HG03520 (cell line): ENCODE measurements at regions not wholly inside any gene's neighbourhood (a gene's known extent, or its start where the extent isn't known, plus 50 kb on each side); places are given as distances from the start of the nearest gene placed in this dataset.
"Not testable (repeated sequence)": the region's sequence is repeated elsewhere in the genome, so short reads cannot be mapped to it uniquely, and the experiment has no call there.

Experiments
- ATAC-seq: cut with Tn5 transposase; IDR thresholded peaks from one replicate; pipeline ENCODE4 v1.9.1; 2021; ENCODE audit warnings: mild to moderate bottlenecking, moderate library complexity; ENCODE audit not compliant: unreplicated experiment

DNA sequence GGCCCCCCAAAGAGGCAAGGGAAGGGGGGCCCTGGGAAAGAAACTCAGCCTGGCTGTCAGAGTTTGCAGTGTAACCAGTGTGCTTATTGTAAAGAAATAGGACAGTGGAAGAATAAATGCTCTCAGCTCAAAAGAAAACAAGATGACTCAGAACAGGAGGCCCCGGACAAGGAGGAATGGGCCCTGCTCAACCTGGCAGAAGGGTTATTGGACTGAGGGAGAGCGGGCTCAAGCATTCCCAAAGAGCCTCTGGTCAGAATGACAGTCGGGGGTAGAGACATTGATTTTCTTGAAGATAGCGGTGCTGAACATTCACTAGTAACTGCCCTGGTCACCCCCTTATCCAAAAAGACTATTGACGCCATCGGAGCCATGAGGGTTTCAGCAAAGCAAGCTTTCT is 100.4 kb upstream of the OSBPL11 start:
- ATAC-seq = no peak

DNA sequence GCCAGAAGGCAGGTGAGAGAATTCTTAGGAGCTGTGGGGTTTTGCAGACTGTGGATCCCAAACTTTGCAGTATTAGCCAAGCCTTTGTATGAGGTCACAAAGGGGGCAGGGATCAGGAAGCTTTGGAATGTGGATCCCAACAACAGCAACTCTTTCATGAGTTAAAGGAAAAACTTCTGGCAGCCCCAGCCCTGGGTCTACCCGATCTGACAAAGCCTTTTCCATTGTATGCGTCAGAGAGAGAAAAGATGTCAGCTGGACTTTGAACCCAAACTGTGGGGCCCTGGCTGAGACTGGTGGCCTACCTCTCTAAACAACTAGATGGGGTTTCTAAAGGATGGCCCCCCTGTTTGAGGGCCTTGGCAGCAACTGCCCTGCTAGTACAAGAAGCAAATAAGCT is 101.8 kb upstream of the OSBPL11 start:
- ATAC-seq = not testable (repeated sequence)

- ATAC-seq = not testable (repeated sequence)
Measured at GRCh38 chr3:125697979-125698640, 102.8 kb upstream of the OSBPL11 start.

DNA sequence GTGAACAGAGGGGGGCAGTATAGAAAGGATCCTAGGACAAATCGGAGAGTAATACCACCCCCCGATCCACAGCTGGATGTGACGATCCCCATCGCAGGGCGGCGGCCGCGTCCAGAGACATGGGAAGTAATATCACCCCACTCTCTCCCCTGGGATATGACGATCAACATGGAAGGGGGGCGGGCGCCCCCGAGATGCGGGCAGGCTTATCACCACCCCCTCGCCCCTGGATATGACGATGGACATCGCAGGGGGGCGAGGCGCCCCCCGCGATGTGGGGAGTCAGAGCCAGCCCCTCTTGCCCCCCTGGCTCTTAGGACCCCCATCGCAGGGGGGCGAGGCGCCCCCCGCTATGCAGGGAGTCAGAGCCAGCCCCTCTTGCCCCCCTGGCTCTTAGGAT is 120.4 kb upstream of the OSBPL11 start:
- no peak for ATAC-seq

DNA sequence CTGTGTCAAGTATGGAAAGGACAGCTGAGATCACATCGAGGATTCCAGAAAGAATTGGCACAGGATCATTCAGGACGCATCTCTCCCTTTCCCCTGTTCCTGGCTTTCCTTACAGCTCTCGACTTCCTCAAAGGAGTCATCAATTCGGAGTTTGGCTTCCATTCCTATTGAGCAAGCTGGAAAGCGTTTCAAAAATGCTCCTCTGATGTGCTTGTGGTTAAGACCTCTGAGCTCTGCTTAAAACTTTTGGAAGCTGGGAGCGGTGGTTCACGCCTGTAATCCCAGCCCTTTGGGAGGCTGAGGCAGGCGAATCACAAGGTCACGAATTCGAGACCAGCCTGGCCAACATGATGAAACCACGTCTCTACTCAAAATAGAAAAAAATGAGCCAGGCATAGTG is 136.9 kb upstream of the OSBPL11 start:
- not testable (repeated sequence) for ATAC-seq

- not testable (repeated sequence) for ATAC-seq
Measured at GRCh38 chr3:125741991-125742718, 146.9 kb upstream of the OSBPL11 start.

GRCh38 chr3:125742845-125743244 is 147.5 kb upstream of the OSBPL11 start:
- ATAC-seq = not testable (repeated sequence)

- not testable (repeated sequence) for ATAC-seq
Measured at GRCh38 chr3:125757050-125757449, 161.8 kb upstream of the OSBPL11 start.

- ATAC-seq = not testable (repeated sequence)
Measured at GRCh38 chr3:125758641-125759130, 163.4 kb upstream of the OSBPL11 start.

GRCh38 chr3:125762601-125763000 is 167.3 kb upstream of the OSBPL11 start:
- not testable (repeated sequence) for ATAC-seq

DNA sequence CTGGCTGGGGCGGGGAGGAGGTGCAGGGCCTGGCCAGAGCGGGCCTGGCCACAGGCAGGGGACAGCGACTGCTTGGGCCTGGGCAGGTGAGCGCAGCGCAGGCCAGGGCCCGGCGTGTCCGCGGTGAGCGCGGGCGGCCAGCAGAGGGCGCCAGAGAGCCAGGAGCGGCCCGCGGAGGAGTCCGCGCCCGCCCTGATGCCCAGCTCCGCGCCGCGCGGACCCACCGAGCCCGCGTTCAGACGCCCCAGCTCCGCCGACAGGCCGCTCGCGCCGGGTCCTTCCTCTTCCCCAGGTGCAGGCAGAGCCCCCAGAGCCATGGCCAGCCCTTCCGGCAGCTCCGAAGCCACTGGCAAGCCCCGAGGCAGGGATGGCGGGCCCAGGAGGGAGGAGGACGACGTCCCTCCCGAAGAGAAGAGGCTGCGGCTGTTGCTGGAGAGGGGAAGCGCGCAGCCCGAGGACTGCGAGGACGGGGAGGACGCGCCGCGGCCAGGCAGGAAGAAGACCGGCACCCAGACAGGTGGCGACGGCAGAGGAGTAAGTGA is 171.1 kb upstream of the OSBPL11 start:
- not testable (repeated sequence) for ATAC-seq

- not testable (repeated sequence) for ATAC-seq
Measured at GRCh38 chr3:125766931-125767330, 171.6 kb upstream of the OSBPL11 start.

DNA sequence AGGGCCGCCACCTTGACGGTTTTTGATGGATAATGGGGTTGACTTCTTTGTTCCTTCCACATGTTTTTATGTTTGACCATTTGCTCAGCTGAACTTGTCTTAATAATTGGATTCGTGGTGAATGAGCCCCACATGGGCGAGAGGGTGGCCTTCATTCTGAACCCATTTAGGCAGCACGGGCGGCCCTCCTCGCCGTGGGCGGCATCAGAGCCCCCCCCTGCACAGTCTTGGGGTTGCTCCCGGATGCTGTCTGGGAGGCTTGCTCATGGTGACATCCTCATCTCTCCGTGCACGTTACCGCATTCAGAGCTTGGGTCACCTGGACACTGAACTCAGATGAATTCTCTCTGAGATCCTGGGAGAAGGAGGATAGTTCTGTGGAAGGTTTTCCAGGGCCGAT is 172.3 kb upstream of the OSBPL11 start:
- no peak for ATAC-seq

DNA sequence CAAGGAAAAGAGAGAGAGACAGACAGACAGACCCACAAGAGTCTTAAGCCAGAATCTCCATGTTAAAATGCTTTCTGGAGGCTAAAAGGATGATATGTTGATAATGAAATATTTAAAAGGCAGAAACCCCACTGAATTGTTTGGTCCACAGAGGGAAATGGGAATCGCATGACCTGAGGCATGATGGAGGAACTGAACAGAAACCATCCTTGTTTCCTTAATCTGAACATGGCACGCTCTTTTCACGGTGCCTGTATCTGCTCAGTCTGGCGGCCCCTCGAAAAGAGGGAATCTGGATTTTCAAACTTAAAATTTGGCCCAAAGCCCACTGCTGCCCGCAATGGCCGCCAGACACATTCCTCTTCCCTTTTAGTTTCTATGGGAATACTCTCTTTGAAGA is 173.5 kb upstream of the OSBPL11 start:
- ATAC-seq = not testable (repeated sequence)

DNA sequence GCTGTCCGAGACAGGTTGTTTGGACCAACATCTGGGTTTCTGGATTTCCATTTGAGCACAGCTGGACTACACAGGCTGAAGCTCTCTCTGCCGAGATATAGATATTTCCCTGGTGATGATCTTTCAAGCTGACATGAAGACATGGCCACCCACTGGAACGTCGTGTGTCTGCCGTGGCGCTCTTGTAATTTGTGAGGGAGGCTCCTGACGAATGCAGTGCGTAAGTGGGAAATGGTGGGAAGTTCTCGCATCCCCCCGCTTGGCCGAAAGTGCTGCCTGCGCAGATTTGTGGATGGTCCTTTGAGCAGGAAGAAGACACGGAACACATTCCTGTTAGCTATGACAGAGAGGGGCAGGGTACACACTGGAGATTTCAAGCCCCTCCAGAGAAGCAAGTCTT is 176.2 kb upstream of the OSBPL11 start:
- ATAC-seq = not testable (repeated sequence)

- ATAC-seq = not testable (repeated sequence)
Measured at GRCh38 chr3:125774433-125775034, 179.2 kb upstream of the OSBPL11 start.

GRCh38 chr3:125775106-125775505 is 179.8 kb upstream of the OSBPL11 start:
- not testable (repeated sequence) for ATAC-seq

DNA sequence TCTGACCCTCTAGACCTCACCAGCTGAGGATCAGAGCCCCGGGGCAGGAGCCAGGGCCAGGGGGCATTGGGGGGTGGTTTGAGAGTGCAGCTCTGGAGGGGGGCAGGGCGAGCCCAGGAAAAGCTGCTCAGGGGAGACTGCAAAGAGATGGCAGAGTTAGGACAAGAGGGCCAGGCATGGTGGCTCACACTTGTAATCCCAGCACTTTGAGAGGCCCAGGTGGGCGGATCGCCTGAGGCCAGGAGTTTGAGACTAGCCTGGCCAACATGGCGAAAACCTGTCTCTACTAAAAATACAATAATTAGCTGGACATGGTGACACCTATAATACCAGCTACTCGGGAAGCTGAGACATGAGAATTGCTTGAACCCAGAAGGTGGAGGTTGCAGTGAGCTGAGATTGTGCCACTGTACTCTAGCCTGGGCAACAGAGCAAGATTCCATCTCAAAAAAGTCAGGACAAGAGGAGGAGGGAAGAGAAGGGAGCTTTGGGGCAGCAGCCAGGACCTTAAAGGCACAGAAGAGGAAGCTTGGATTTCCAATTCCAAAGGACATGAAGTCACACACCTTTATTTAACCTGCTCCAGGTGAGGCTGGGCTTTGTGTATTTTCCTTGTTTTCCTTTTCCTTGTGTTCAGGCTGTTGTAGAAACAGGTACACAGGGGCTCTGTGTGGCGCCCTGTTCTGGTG is 180.5 kb upstream of the OSBPL11 start:
- not testable (repeated sequence) for ATAC-seq

- ATAC-seq = not testable (repeated sequence)
Measured at GRCh38 chr3:125779276-125779675, 184.0 kb upstream of the OSBPL11 start.

DNA sequence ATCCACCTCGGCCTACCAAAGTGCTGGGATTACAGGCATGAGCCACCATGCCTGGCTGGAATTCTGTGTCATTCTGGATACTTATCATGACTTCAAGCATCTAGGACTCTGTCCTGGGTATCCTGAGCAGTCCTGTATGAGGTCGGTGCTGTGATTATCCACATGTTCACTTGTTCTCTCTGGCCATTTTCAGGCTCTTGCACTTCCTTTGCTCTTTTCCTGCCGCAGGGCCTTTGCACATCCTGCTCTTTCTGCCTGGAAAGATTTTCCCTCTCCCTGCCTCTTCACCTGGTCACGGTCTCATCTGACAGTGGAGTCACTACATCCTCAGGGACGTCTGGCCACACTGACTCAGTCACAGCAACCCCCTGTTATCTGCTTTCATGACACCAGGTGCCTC is 184.6 kb upstream of the OSBPL11 start:
- not testable (repeated sequence) for ATAC-seq

DNA sequence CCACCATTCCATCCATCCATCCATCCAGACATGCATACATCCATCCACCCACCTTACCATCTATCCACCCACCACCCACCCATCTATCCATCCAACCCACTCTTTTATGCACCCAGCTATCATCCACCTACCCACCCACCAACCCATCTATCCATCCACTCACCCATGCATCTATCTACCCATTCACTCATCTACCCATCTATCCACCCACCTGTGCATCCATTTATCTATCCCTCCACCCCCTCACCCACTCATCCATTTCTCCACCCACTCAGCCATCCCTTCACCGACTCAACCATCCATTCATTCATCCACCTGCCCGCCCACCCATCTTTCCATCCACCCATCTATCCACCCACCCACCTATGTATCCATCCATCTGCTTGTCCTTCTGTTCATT is 186.4 kb upstream of the OSBPL11 start:
- not testable (repeated sequence) for ATAC-seq
